ENCODE measurements at regions not wholly inside any gene's neighbourhood (a gene's known extent, or its start where the extent isn't known, plus 50 kb on each side); places are given as distances from the start of the nearest gene placed in this dataset.

DNA sequence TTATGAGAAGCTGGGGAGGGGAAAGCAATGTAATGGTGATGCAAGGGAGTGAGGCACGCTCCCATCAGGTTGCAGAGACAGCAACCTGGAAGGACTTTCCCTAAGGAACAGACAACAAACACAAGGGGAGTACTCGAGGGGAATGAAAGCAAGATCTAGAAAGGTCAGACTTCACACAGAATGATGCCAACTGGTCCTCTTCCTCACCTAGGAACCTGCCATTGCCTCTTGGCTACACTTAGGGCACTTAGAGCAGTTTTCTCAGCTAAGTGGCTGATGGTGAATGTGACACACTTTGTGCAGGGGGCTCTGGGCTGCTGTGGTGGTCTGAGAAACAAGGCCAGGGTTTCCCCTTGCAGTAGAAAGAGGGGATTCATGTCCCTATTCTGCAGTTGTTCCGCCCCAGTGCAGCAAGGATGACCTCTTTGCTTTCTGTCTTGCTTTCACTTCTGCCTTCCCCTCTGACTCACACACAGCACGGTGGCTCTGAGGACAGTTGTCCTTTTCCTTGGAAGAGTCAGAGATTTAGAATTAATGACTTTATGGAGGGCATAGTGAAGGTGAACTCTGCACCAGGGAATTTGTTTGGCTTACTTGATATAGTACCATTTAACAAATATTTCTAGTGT, 394.0 kb upstream of the KLF4 start:
- POLR2A ChIA-PET, result no interaction called here
- Histone ChIP-seq H3K9me1 (replicated peaks; ENCODE audit: control insufficient read depth, extremely low read depth, insufficient read depth, low read length) (no peaks in the 10 kb centered on the region), H3K4me1 (ENCODE audit: control insufficient read depth, extremely low read depth, insufficient read depth, low read length) (no peaks in the 10 kb centered on the region), H3K9me3 (replicated peaks; ENCODE audit: control insufficient read depth, insufficient read depth, low read length) (no peaks in the 10 kb centered on the region), H3K4me3 (replicated peaks in 1 of 3; ENCODE audit: insufficient read depth in 1 of 3, low read depth in 1 of 3, low read length in 3 of 3) (no peak overlapping the region), H3K27ac (ENCODE audit: insufficient read depth, low read depth, low read length) (no peak overlapping the region), H3K9ac (replicated peaks; ENCODE audit: extremely low read depth, insufficient read depth, low read length) (no peak overlapping the region), H2AFZ (ENCODE audit: low read depth, low read length) (no peak overlapping the region), H3K36me3 (ENCODE audit: control insufficient read depth in 2 of 2, extremely low read depth in 1 of 2, insufficient read depth in 2 of 2, low read length in 2 of 2) (no peaks in the 10 kb centered on the region), H3K4me2 (ENCODE audit: insufficient read depth, low read length) (no peak overlapping the region), H3K27me3 (ENCODE audit: control insufficient read depth in 2 of 2, insufficient read depth in 2 of 2, low read length in 2 of 2) (no peaks in the 10 kb centered on the region), H3K79me2 (ENCODE audit: control insufficient read depth, insufficient read depth, low read length) (no peaks in the 10 kb centered on the region), H4K20me1 (replicated peaks; ENCODE audit: control insufficient read depth, extremely low read depth, insufficient read depth, low read length) (no peaks in the 10 kb centered on the region)
- dilution Hi-C loops (cut with MboI; ENCODE audit: extremely low pct_ligation_motif_present, low sequenced_read_pairs) (no loop called here), intact Hi-C loops (cut with micrococcal nuclease) (no loop called here)
- no TSS peak for BruUV-seq (replicated peaks)
- FAIRE-seq (no peak), DNase-seq (ENCODE audit: low read depth, low spot score) (no peak)
- CTCF ChIA-PET, result no interaction called here
- TF ChIP-seq POLR2A (IDR thresholded peaks at IDR 0.05; ENCODE audit: low read depth, low read length), result no peak
- no peak for TF ChIP-seq EZH2 (IDR thresholded peaks at IDR 0.05; ENCODE audit: borderline replicate concordance, low read depth, low read length, severe bottlenecking)
- TF ChIP-seq, protein P1, sequence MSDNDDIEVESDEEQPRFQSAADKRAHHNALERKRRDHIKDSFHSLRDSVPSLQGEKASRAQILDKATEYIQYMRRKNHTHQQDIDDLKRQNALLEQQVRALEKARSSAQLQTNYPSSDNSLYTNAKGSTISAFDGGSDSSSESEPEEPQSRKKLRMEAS (IDR thresholded peaks at IDR 0.05; ENCODE audit: insufficient read depth, insufficient read length), result no peak
- TF ChIP-seq, protein P2, sequence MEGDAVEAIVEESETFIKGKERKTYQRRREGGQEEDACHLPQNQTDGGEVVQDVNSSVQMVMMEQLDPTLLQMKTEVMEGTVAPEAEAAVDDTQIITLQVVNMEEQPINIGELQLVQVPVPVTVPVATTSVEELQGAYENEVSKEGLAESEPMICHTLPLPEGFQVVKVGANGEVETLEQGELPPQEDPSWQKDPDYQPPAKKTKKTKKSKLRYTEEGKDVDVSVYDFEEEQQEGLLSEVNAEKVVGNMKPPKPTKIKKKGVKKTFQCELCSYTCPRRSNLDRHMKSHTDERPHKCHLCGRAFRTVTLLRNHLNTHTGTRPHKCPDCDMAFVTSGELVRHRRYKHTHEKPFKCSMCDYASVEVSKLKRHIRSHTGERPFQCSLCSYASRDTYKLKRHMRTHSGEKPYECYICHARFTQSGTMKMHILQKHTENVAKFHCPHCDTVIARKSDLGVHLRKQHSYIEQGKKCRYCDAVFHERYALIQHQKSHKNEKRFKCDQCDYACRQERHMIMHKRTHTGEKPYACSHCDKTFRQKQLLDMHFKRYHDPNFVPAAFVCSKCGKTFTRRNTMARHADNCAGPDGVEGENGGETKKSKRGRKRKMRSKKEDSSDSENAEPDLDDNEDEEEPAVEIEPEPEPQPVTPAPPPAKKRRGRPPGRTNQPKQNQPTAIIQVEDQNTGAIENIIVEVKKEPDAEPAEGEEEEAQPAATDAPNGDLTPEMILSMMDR (IDR thresholded peaks at IDR 0.05; ENCODE audit: extremely low read depth in 1 of 2, insufficient read depth in 1 of 2, low read depth in 1 of 2, low read length in 2 of 2), result no peak
- TF ChIP-seq JUN (IDR thresholded peaks at IDR 0.05; ENCODE audit: borderline replicate concordance, insufficient read depth, insufficient read length, low read depth), result no peak
- TF ChIP-seq MYC (IDR thresholded peaks at IDR 0.05; ENCODE audit: low read depth, low read length), result no peak
- no peak for TF ChIP-seq POLR2AphosphoS5 (IDR thresholded peaks at IDR 0.05; ENCODE audit: insufficient read depth, low read depth, low read length)
- TF ChIP-seq FOS (IDR thresholded peaks at IDR 0.05; ENCODE audit: borderline replicate concordance, insufficient read depth, low read length), result no peak
- TF ChIP-seq GATA2 (IDR thresholded peaks at IDR 0.05; ENCODE audit: insufficient read depth, insufficient read length, low read depth, low read length), result no peak

All from endothelial cell of umbilical vein (primary cell).